NCI-H1417 (cell line): ENCODE measurements at regions not wholly inside any gene's neighbourhood (a gene's known extent, or its start where the extent isn't known, plus 50 kb on each side); places are given as distances from the start of the nearest gene placed in this dataset.
"Not testable (repeated sequence)": the region's sequence is repeated elsewhere in the genome, so short reads cannot be mapped to it uniquely, and the experiment has no call there.

Experiments used
- DNase-seq, 3 experiments: peaks; one replicate each; lab custom pipeline; 2025; lab: John Stamatoyannopoulos, UW

DNA sequence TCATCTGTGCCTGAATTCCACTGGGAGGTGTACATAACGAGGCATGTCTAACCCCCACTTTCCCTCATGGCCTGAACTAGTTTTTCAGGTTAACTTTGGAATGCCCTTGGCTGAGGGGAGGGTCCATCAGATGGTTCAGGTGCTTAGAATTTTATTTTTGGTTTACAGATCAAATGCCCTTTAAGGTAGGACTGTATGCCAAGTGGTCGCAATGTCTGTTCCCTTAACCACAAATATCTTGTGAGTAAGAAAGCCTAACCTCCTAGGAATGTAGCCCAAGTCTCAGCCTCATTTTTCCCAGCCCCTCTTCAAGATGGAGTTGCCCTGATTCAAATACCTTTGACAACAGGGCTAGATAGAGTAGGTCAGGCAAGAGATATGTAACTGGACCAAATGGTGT, 78.4 kb downstream of the RNASET2 start:
- DNase-seq, result no peak

DNA sequence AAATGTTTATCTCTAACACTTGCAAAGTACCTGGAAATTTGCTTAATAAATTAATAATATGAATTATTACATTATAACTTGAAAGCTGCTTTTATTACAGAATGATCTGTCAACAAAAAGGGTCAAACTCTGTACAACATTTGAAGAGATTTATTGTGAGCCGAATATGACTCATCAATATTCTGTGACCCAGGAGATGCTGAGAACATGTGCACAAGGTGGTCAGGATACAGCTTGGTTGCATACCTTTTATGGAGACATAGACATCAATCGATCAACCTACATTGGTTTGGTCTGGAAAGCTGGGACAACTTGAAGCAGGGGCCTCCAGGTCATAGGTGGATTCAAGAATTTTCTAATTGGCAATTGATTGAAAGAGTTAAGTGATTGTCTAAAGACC, 79.0 kb downstream of the RNASET2 start:
- DNase-seq, result no peak

- DNase-seq, result no peak
Observed at GRCh38 chr6:166872531-166873009, 83.8 kb downstream of the RNASET2 start.

DNA sequence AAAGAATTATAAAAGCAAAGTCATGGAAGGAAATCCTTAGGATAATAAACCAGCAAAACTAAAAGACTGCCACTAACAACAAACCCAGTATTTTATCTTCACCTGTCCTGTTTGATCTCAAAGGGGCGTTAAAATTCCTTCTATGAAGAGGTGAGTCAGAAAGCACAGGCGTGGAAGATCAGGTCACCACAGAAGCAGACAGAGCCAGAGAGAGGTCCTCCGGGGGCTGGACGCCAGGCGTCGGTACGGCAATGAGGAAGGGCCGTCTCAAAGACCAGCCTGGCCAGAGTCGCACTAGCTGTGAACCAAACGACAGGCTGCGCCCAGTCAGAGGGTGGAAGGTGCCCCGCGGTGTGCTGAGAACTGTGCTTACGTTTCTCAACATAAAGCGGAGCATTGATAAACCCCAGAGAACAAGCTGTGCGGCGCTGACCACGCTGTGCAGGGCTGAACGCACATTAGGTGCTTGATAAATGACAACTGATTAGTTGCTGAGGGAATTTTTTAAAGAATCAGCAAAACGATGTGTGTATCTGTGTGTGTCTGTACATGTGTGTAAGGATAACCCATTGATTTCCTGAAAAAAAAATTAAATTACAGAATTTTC, 85.6 kb downstream of the RNASET2 start:
- DNase-seq, result no peak

- no peak for DNase-seq
Observed at GRCh38 chr6:166866839-166867637, 89.3 kb downstream of the RNASET2 start.

GRCh38 chr6:166864333-166864732, 92.0 kb downstream of the RNASET2 start:
- no peak for DNase-seq

DNA sequence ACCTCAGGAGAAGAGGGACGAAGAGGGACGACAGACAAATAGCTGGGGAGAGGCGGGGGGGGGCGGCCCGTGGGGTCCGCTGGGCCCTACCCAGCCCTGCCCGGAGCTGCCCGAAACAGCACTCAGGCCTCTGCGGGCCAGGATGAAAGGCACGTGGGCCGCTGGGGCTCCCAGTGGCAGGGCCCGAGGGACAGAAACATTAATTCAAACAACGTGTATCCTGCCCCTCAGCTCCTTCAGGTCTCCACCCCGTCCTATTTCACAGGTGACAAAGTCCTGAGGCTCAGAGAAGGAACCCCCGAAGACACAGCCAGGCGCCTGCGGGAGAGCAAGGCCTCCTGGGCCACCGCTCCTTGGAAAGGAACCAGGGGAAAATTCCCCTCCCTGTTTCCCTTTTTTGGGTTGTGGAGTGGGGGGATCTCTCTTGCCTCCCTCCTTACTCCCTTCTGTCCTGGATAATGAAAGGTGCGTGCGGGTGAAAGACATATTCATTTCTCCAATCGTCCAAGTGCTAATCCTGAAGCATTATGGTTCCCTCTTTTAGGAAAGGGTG, 93.3 kb downstream of the RNASET2 start:
- DNase-seq, result no peak

DNA sequence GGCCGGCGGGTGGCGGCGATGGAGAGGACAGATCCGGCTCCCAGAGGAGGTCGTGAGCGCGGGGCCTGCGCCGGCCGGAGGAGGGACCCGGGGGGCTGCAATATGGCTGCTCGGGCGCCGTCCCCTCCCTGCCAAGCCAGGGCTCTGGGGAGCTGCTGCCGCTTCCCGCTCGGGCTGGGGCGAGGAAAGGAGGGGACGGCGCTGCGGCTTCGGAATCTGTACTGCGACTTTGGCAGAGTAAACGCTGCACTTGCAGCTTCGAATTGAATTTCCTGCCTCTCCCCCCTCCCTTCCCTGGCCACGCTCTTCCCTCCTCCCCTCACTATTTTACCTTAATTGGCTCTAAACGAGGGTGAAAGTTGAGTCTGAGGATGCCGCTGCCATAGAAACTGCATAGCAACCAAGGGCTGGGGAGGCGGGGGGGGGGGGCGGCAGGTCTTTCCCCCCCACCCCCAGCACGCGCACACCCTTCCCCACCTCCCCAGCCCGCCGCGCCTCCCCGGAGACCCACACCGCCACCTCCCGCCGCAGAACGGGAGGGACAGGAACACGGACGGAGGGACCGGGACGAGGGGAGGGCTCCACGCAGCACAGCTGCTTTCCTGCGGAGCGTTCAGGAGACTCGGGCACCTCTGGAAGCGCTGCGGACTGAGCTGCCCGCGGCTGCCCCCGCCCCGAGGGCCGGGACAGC, 93.9 kb downstream of the RNASET2 start:
- DNase-seq, result peak in 2 of 3 experiments; percentile 84 to 85

DNA sequence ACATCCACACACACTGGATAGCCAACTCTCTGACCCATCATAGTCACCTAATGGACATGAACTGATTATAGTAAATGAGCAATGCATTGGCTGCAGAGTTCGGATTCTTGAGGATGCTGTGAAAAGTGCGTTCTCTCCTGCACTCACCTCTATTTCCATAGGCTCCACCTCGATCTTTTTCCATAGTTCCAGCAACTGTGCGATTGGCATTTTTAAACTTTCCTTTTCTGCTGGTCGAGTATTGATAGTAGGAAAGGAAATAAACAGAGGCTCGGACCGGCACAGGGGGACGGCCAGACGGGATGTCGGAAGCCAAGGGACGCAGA, 94.4 kb downstream of the RNASET2 start:
- no peak for DNase-seq

DNA sequence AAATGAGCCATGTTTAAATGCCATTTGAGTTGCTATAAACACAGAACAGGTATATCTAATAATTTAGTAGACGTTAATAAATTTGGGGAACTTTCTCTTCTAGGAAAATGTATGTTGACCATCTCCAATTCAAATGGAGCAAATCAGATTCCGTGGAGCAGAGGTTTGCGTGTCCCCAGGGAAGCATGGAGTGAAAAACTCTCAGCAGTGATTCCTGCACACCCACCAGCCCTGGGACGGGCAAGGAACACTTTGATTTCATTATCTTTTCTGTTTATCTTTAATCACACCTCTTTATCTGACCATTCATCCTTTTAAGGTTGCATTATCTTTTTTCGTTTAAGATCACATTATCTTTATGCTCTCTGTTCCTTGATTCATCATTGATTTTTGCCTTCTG, 95.0 kb downstream of the RNASET2 start:
- DNase-seq, result no peak

GRCh38 chr6:166860392-166860791, 96.0 kb downstream of the RNASET2 start:
- DNase-seq, result no peak

DNA sequence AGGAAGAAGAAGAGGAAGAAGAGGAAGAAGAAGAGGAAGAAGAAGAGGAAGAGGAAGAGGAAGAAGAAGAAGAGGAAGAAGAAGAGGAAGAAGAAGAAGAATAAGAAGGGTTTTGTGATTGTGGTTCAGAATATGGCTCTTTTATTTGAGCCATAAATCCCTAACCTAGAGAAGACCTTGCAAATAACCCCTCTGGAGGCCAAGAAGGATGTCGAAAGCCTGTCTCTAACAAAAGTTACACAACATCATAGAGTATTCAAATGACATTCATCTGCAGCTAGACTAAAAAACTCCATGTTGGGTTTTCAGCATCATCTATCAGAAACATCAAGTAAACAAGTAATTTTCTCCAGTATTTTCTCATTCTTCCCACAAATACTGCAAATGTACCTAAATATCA, 100.9 kb downstream of the RNASET2 start:
- no peak for DNase-seq

- DNase-seq, result no peak
Observed at GRCh38 chr6:166853371-166854325, 102.7 kb downstream of the RNASET2 start.

DNA sequence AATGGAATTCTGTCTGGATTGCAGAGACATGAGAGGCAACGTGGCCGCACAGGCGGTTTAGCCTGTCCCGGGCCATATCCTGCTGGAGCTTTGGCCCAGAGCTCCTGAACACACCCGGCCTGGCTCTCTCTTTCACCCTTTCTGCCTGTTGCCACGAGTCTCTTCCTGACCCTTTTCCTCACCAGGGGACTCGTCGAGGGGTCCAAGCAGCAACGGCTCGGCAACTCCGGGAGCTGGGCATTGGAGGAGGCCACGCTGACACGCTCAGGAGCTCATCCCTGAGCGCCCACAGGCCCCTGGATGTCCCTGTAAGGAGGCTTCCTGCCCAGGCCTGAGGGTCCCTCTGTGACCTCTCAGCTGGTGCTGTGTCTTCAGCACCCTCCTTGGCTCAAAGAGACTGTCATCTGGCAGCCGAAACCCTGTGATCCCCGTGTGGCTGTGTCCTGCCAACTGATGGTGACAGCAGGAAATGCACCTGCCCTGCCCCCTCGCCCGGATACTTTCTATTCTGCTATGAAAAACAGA, 103.8 kb downstream of the RNASET2 start:
- DNase-seq, result no peak

DNA sequence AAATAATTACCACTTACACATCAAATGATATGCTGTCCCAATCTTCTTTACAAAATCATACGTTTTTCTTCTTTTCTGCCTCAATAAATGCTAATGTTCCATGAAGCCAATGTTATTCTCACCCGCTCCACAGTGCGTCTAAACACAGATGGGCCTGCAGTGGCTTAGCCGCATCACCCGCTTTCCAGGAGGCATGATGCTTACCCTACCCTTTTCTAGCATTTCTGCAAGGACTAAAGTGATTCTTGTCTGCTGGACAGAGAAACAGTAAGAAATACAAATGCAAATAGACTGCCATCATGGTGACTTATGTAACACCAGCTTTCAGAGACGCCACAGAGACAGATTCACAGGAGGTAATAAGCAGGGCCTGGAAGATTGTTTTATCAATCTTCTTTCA, 104.4 kb downstream of the RNASET2 start:
- no peak for DNase-seq

DNA sequence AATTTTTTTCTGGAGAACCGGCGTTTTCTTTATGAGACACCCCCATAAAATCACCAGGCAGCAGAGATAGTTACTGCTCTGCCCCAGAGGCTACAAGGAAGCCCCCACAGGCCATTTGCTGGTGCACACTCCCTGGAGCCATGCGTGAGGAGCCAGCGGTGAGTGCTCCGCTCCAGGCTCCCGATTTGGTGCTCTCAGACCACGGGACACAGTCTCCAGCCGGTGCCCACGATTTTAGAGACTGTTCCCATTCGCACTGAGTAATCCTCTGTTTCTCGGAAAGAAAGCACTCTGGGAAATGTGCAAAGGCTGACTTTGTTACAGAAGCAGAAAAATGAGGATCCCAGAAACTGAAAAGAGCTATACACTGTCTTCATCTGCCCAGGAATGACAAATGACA, 104.9 kb downstream of the RNASET2 start:
- DNase-seq, result no peak

DNA sequence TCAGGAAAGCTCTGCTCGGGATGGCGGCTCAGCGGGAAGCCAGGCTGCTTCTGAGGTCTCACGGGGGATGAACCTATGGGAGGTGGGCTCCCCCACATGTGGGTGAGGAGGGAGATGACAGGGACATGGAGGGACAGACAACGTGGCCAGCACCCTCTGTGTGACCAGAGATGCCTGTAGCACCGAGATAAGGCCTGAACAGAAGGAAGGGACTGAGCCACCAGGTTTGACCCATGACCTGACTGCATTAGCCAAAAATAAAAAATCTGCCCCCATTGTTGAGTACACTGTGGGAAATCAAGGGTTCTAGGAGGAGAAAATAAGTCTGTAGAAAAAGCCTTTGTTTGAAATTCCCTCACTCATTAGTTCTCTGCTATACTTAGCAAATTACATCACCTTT, 105.7 kb downstream of the RNASET2 start:
- DNase-seq, result no peak

DNA sequence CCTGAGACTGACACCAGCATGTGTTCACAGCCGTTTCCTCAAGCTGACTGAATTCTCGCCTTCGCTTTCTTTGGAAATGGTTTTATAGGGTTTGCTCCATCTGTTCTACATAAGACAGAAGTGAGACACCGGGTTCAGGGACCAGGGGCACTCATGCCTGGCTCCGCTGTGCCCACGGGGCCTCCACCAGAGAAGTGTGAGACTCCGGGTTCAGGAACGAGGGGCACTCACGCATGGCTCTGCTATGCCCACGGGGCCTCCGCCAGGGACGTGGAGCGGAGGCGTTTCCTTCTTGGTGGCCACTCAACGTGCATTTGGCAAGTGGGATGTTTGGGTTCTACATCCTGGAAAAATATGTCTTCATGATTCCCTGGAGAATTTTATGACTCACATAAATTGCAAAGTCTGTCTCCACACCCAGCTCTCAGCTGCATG, 106.6 kb downstream of the RNASET2 start:
- no peak for DNase-seq

- DNase-seq, result no peak
Observed at GRCh38 chr6:166848979-166849748, 107.2 kb downstream of the RNASET2 start.

DNA sequence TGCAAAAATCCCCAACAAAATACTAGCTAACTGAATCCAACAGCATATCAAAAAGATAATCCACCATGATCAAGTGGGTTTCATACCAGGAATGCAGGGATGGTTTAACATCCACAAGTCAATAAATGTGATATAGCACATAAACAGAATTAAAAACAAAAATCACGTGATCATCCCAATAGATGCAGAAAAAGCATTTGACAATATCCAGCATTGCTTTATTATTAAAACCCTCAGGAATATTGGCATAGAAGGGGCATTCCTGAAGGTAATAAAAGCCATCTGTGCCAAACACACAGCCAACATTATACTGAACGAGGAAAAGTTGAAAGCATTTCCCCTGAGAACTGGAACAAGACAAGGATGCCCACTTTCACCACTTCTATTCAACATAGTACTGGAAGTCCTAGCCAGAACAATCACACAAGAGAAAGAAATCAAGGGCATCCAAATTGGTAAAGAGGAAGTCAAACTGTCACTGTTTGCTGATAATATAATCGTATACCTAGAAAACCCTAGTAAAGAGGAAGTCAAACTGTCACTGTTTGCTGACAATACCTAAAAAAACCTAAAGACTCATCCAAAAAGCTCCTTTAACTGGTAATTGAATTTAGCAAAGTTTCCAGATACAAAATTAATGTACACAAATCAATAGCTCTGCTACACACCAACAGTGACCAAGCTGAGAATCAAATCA, 109.8 kb downstream of the RNASET2 start:
- not testable (repeated sequence) for DNase-seq
